PC-9 (cell line): ENCODE measurements at regions not wholly inside any gene's neighbourhood (a gene's known extent, or its start where the extent isn't known, plus 50 kb on each side); places are given as distances from the start of the nearest gene placed in this dataset.

Experiments used
- EZH2 ChIP-seq: fragments of 200-600 bp; sonication (generic); IDR thresholded peaks from 2 replicates; pipeline ENCODE4 v1.8.0; 2017; ENCODE audit warnings: antibody characterized with exemption, low read depth
- TF ChIP-seq, protein P1 (sequence below): fragments of 200-600 bp; sonication (generic); conservative IDR thresholded peaks from 2 replicates; pipeline ENCODE4 v1.6.1; 2017; ENCODE audit warnings: mixed run types, antibody characterized with exemption, mild to moderate bottlenecking, moderate library complexity

DNA sequence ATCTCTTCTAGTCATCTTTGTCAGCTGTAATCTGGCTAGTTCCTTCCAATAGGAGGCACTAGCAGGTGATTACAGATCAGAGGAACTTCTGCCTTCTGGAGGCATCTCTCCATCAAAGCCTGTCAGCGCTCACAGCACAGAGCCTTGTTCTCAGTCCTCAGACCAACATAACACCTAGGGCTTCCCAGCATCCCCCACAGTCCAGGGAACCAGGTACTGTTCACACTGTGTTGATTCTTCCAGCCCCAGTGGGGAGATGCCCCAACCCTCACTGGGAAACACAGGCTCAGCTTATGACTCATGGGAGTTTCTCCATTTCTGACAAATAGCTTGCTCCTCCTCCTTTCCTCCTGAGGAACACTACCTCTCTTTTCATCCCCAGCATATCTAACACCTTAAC is 601.7 kb downstream of the CBLN2 start:
- TF ChIP-seq, protein P1, sequence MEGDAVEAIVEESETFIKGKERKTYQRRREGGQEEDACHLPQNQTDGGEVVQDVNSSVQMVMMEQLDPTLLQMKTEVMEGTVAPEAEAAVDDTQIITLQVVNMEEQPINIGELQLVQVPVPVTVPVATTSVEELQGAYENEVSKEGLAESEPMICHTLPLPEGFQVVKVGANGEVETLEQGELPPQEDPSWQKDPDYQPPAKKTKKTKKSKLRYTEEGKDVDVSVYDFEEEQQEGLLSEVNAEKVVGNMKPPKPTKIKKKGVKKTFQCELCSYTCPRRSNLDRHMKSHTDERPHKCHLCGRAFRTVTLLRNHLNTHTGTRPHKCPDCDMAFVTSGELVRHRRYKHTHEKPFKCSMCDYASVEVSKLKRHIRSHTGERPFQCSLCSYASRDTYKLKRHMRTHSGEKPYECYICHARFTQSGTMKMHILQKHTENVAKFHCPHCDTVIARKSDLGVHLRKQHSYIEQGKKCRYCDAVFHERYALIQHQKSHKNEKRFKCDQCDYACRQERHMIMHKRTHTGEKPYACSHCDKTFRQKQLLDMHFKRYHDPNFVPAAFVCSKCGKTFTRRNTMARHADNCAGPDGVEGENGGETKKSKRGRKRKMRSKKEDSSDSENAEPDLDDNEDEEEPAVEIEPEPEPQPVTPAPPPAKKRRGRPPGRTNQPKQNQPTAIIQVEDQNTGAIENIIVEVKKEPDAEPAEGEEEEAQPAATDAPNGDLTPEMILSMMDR: no peak
- TF ChIP-seq EZH2: no peak
